ENCODE measurements at regions not wholly inside any gene's neighbourhood (a gene's known extent, or its start where the extent isn't known, plus 50 kb on each side); places are given as distances from the start of the nearest gene placed in this dataset.

DNA sequence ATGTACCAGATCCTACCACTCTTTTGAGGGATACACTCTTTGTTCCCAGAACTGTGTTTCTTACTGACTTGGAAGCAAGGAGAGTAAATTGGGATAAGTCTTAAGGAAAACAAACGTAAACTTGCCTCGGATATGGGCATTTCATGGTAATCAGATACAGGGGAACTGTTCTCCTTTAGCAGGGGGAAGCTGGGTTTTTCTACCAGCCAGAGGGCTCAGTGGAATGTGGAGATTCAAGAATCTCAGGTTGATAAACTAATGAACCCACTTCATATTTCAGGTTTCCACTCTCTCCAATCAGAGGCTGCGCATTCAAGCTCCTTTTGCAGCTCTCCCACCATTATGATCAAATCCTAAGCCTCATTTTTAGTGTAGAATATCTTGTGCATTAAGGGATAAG, 676.5 kb upstream of the FSHR start:
- TF ChIP-seq CTCF (IDR thresholded peaks at IDR 0.05) (no peak), POLR2A (IDR thresholded peaks at IDR 0.05; ENCODE audit: low read depth) (no peak), EP300 (IDR thresholded peaks at IDR 0.05) (no peak)

All from esophagus muscularis mucosa (tissue), 4 donors.